ENCODE measurements at regions not wholly inside any gene's neighbourhood (a gene's known extent, or its start where the extent isn't known, plus 50 kb on each side); places are given as distances from the start of the nearest gene placed in this dataset.

DNA sequence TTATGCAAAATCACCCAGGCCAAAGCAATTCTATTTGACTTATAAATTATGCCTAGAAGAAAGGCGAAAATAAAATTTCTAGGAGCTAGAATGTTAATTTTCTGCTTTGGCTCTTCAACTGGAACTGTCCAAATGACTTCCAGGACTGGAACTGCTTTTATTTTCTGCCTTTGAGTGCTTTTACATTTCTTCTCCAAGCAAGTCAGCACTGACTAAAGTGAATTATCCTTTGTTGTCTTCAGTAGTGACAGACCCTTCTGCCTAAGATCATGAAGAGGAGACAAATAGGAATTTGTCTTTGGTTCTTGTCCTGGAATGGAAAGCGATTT is 255.9 kb downstream of the DNAJB9 start:
- intact Hi-C loops (cut with DNase I) = no loop called here
- Histone ChIP-seq H3K9me3 (no peaks in the 10 kb centered on the region), H3K4me1 (no peaks in the 10 kb centered on the region), H3K27me3 (no peaks in the 10 kb centered on the region), H3K4me3 (no peak overlapping the region), H3K27ac (no peak overlapping the region), H3K36me3 (replicated peaks in 1 of 2; ENCODE audit: insufficient read depth in 1 of 2, low read depth in 2 of 2) (no peaks in the 10 kb centered on the region)
- ATAC-seq = no peak
- 75 to 82% methylated on average over 2 of the region's 2 CpGs for WGBS, 2 donors
- TF ChIP-seq, protein P1, sequence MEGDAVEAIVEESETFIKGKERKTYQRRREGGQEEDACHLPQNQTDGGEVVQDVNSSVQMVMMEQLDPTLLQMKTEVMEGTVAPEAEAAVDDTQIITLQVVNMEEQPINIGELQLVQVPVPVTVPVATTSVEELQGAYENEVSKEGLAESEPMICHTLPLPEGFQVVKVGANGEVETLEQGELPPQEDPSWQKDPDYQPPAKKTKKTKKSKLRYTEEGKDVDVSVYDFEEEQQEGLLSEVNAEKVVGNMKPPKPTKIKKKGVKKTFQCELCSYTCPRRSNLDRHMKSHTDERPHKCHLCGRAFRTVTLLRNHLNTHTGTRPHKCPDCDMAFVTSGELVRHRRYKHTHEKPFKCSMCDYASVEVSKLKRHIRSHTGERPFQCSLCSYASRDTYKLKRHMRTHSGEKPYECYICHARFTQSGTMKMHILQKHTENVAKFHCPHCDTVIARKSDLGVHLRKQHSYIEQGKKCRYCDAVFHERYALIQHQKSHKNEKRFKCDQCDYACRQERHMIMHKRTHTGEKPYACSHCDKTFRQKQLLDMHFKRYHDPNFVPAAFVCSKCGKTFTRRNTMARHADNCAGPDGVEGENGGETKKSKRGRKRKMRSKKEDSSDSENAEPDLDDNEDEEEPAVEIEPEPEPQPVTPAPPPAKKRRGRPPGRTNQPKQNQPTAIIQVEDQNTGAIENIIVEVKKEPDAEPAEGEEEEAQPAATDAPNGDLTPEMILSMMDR (IDR thresholded peaks at IDR 0.05) = no peak
- no peak for DNase-seq

DNA sequence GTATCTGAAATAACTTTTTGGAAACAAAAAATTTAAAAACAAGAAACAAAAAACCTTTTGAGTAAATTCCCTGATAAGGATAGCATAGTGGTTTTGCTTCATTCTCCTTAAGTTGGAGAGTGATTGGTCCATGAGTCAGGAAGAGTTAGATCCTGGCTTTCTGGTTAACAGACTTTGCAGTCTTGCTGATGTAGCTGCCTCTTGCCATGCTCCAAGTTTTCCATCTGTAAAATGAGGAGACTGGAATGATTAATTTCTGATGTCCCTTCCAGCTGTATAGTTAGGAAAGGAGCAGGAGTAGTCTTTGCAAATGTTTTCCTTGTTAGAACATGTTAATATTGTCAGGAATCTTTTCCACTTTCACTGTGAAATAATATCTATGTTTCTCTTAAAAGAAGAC is 266.6 kb downstream of the DNAJB9 start:
- H3K27me3 ChIP-seq = no peaks in the 10 kb centered on the region
- H3K27ac ChIP-seq = no peak overlapping the region
- TF ChIP-seq POLR2A (IDR thresholded peaks at IDR 0.05) = no peak
- TF ChIP-seq, protein P1 (IDR thresholded peaks at IDR 0.05) = no peak
- H3K4me1 ChIP-seq = no peaks in the 10 kb centered on the region
- H3K9me3 ChIP-seq = peaks cover 0 to 7% (median 0%) of the 10 kb centered on the region in 3 donors
- no peaks in the 10 kb centered on the region for H3K36me3 ChIP-seq (replicated peaks in 1 of 2; ENCODE audit: insufficient read depth in 1 of 2, low read depth in 2 of 2)
- DNase-seq (no peak), ATAC-seq (no peak)
- intact Hi-C loops (cut with DNase I) = no loop called here
- H3K4me3 ChIP-seq = no peak overlapping the region

- 42% methylated on average over 4 of the region's 4 CpGs for WGBS, 2 donors
- no peak for TF ChIP-seq POLR2A (IDR thresholded peaks at IDR 0.05)
- TF ChIP-seq, protein P1 (IDR thresholded peaks at IDR 0.05) = no peak
- Histone ChIP-seq H3K4me1 (no peaks in the 10 kb centered on the region), H3K27me3 (no peaks in the 10 kb centered on the region), H3K27ac (no peak overlapping the region), H3K9me3 (peaks cover 0 to 7% (median 0%) of the 10 kb centered on the region in 3 donors), H3K36me3 (replicated peaks in 1 of 2; ENCODE audit: insufficient read depth in 1 of 2, low read depth in 2 of 2) (no peaks in the 10 kb centered on the region), H3K4me3 (no peak overlapping the region)
- DNase-seq (no peak), ATAC-seq (no peak)
- intact Hi-C loops (cut with DNase I) = no loop called here
These were observed 268.5 kb downstream of the DNAJB9 start for GRCh38 chr7:108838198-108838597.

- Histone ChIP-seq H3K27ac (no peak overlapping the region), H3K27me3 (no peaks in the 10 kb centered on the region), H3K9me3 (peaks cover 0 to 7% (median 0%) of the 10 kb centered on the region in 3 donors), H3K36me3 (replicated peaks in 1 of 2; ENCODE audit: insufficient read depth in 1 of 2, low read depth in 2 of 2) (no peaks in the 10 kb centered on the region), H3K4me3 (no peak overlapping the region), H3K4me1 (no peaks in the 10 kb centered on the region)
- intact Hi-C loops (cut with DNase I) = no loop called here
- ATAC-seq (no peak), DNase-seq (no peak)
- WGBS, 2 donors = 29 to 33% methylated on average over 3 of the region's 3 CpGs
- TF ChIP-seq POLR2A (IDR thresholded peaks at IDR 0.05) = no peak
- TF ChIP-seq, protein P1 (IDR thresholded peaks at IDR 0.05) = no peak
These were observed 269.4 kb downstream of the DNAJB9 start for GRCh38 chr7:108839076-108839475.

- TF ChIP-seq POLR2A (IDR thresholded peaks at IDR 0.05) = no peak
- TF ChIP-seq, protein P1 (IDR thresholded peaks at IDR 0.05) = no peak
- no peak for ATAC-seq
- no peak overlapping the region for H3K27ac ChIP-seq
These were observed 276.3 kb downstream of the DNAJB9 start for GRCh38 chr7:108845951-108846350.

More at GRCh38 chr7:108845951-108846350, 276.3 kb downstream of the DNAJB9 start:
- Histone ChIP-seq H3K4me1 (no peaks in the 10 kb centered on the region), H3K27me3 (no peaks in the 10 kb centered on the region), H3K9me3 (no peaks in the 10 kb centered on the region), H3K36me3 (replicated peaks in 1 of 2; ENCODE audit: insufficient read depth in 1 of 2, low read depth in 2 of 2) (no peaks in the 10 kb centered on the region), H3K4me3 (no peak overlapping the region)
- intact Hi-C loops (cut with DNase I) = no loop called here
- no peak for DNase-seq

All from body of pancreas (tissue), 4 donors.